Upper lobe of left lung (tissue), 6 donors: ENCODE measurements at regions not wholly inside any gene's neighbourhood (a gene's known extent, or its start where the extent isn't known, plus 50 kb on each side); places are given as distances from the start of the nearest gene placed in this dataset.

Experiments
- ATAC-seq, 2 donors: fragments of 200-7000 bp; cut with Tn5 transposase; one replicate each; pipeline ENCODE4 v1.9.1; 2022; ENCODE audit warnings: mild to moderate bottlenecking in 2 of 2, moderate library complexity in 2 of 2; ENCODE audit not compliant: low FRiP score in 2 of 2
- DNase-seq, 2 donors: peaks; one replicate each; pipeline ENCODE4 v3.0.0-alpha.2; 2019 to 2020
- H3K27ac ChIP-seq, 4 donors: fragments of 200-600 bp; sonication (generic); one replicate each; pipeline ENCODE4 v1.5.1; 2016 to 2019
- H3K27me3 ChIP-seq, 4 donors: fragments of 200-600 bp; sonication (generic); one replicate each; pipeline ENCODE4 v1.5.1; 2017 to 2019
- H3K36me3 ChIP-seq, 4 donors: fragments of 200-600 bp; sonication (generic); one replicate each; pipeline ENCODE4 v1.5.1; 2016 to 2019
- H3K4me1 ChIP-seq, 4 donors: fragments of 200-600 bp; sonication (generic); one replicate each; pipeline ENCODE4 v1.5.1; 2018 to 2019
- H3K4me3 ChIP-seq, 4 donors: fragments of 200-600 bp; sonication (generic); one replicate each; pipeline ENCODE4 v1.5.1; 2017 to 2019; ENCODE audit warnings: mild to moderate bottlenecking in 2 of 4, moderate library complexity in 1 of 4
- H3K9me3 ChIP-seq, 4 donors: fragments of 200-600 bp; sonication (generic); one replicate each; pipeline ENCODE4 v1.5.1; 2018 to 2019
- EP300 ChIP-seq, 4 donors: sonication (generic); formaldehyde crosslinking; IDR thresholded peaks; one replicate each; pipeline ENCODE4 v1.5.1; 2017; ENCODE audit warnings: antibody characterized with exemption in 4 of 4, control low read depth in 2 of 4
- POLR2A ChIP-seq, 4 donors: fragments of 450-650 bp; IDR thresholded peaks; one replicate each; pipeline ENCODE4 v1.5.1; 2016 to 2017; ENCODE audit warnings: antibody characterized with exemption in 4 of 4, mild to moderate bottlenecking in 2 of 4
- POLR2AphosphoS5 ChIP-seq, 2 donors: sonication (generic); formaldehyde crosslinking; IDR thresholded peaks; one replicate each; pipeline ENCODE4 v1.5.1; 2017; ENCODE audit warnings: antibody characterized with exemption in 2 of 2
- WGBS, 2 donors: methylation state at CpG; one replicate each; pipeline ENCODE4 v1.1.5; 2017 to 2018; 5-methylcytosine and 5-hydroxymethylcytosine counted together
- TF ChIP-seq, protein P1 (sequence below), 6 experiments: fragments of 450-650 bp in 4 of 6; fragments of 200-600 bp in 2 of 6; sonication (generic) in 2 of 6; IDR thresholded peaks; one replicate each; pipeline ENCODE4 v1.5.1; 2016 to 2019; ENCODE audit warnings: antibody characterized with exemption in 6 of 6
- donor health status: DM: no; HTN: no; CAD: no; lungs with moderate emphysema.
- donor health status: DM: no; HTN: yes; CAD: no; lungs with severe emphysema.

DNA sequence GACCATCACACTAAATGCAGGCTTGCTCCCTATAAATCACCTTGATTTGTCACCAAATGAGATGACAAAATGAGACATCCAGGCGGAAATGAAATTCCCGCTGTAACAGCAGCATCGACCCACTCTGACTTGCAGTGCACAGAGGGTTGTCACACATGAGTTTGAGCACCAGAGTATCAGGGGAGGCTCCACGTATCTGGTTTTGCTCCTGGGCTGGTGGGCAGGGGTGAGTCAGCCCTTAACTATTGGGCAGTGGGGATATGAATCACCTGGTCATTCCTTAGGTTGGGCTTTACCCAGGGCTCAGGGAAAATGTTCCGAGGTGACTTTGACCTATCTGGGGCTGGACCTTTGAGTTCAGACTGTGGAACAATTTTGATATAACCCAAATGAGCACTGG, 245.2 kb upstream of the CCL2 start:
- H3K27ac ChIP-seq = no peak overlapping the region
- H3K27me3 ChIP-seq = no peaks in the 10 kb centered on the region
- H3K4me1 ChIP-seq = no peaks in the 10 kb centered on the region
- DNase-seq (no peak), ATAC-seq (no peak)
- no peaks in the 10 kb centered on the region for H3K9me3 ChIP-seq
- WGBS, 2 donors = 89 to 95% methylated on average over 3 to 5 of the region's 5 CpGs
- H3K4me3 ChIP-seq = no peak overlapping the region
- no peaks in the 10 kb centered on the region for H3K36me3 ChIP-seq
- TF ChIP-seq, protein P1, sequence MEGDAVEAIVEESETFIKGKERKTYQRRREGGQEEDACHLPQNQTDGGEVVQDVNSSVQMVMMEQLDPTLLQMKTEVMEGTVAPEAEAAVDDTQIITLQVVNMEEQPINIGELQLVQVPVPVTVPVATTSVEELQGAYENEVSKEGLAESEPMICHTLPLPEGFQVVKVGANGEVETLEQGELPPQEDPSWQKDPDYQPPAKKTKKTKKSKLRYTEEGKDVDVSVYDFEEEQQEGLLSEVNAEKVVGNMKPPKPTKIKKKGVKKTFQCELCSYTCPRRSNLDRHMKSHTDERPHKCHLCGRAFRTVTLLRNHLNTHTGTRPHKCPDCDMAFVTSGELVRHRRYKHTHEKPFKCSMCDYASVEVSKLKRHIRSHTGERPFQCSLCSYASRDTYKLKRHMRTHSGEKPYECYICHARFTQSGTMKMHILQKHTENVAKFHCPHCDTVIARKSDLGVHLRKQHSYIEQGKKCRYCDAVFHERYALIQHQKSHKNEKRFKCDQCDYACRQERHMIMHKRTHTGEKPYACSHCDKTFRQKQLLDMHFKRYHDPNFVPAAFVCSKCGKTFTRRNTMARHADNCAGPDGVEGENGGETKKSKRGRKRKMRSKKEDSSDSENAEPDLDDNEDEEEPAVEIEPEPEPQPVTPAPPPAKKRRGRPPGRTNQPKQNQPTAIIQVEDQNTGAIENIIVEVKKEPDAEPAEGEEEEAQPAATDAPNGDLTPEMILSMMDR (IDR thresholded peaks at IDR 0.05) = no peak
- no peak for TF ChIP-seq EP300 (IDR thresholded peaks at IDR 0.05)
- TF ChIP-seq POLR2AphosphoS5 (IDR thresholded peaks at IDR 0.05) = no peak
- TF ChIP-seq POLR2A (IDR thresholded peaks at IDR 0.05) = no peak

DNA sequence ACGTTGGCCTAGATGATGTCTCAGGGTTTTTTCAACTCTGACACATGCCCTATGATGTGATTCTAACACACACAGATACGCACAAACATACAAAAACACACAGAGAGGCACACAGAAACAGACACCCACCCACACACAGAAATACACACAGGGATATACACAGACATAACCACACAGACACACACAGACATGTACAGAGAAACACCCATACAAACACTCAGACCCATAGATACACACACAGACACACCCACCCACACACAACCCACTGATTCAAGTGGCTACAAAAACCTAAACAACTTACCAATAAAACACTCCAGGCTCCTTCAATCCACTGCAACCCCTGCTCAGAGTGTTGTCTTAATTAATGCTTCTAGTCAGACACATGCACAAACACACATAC, 244.6 kb upstream of the CCL2 start:
- Histone ChIP-seq H3K4me1 (no peaks in the 10 kb centered on the region), H3K4me3 (no peak overlapping the region), H3K27me3 (no peaks in the 10 kb centered on the region), H3K9me3 (no peaks in the 10 kb centered on the region), H3K27ac (no peak overlapping the region), H3K36me3 (no peaks in the 10 kb centered on the region)
- TF ChIP-seq POLR2A (IDR thresholded peaks at IDR 0.05) (no peak), POLR2AphosphoS5 (IDR thresholded peaks at IDR 0.05) (no peak), EP300 (IDR thresholded peaks at IDR 0.05) (no peak)
- TF ChIP-seq, protein P1 (IDR thresholded peaks at IDR 0.05) = no peak
- ATAC-seq (no peak), DNase-seq (no peak)
- WGBS, 2 donors = 65 to 71% methylated on average over 2 of the region's 2 CpGs

DNA sequence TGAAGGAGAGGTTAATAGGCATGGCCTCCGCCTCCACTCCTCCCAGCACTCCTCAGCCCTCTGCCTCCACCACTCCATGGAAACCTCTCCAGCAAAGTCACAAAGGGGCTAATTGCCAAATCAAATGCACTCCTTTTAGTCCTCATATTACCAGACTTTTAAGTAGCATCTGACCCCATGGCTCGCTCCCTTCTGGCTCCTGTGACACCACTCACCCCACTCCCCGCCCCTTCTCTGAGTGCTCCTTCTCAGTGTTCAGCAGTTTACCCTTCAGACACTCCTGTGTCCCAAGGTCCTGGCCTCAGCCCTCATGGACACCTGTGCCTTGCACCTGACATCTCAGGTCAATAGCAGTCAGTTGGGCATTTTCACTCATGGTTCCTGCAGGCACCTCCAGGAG, 243.5 kb upstream of the CCL2 start:
- TF ChIP-seq POLR2AphosphoS5 (IDR thresholded peaks at IDR 0.05) = no peak
- H3K4me3 ChIP-seq = no peak overlapping the region
- H3K9me3 ChIP-seq = no peaks in the 10 kb centered on the region
- DNase-seq = peak in 1 of 2 donors; percentile 22
- ATAC-seq = no peak
- no peak overlapping the region for H3K27ac ChIP-seq
- no peaks in the 10 kb centered on the region for H3K36me3 ChIP-seq
- no peaks in the 10 kb centered on the region for H3K4me1 ChIP-seq
- H3K27me3 ChIP-seq = no peaks in the 10 kb centered on the region
- WGBS, 2 donors = 59 to 68% methylated on average over 3 of the region's 3 CpGs

DNA sequence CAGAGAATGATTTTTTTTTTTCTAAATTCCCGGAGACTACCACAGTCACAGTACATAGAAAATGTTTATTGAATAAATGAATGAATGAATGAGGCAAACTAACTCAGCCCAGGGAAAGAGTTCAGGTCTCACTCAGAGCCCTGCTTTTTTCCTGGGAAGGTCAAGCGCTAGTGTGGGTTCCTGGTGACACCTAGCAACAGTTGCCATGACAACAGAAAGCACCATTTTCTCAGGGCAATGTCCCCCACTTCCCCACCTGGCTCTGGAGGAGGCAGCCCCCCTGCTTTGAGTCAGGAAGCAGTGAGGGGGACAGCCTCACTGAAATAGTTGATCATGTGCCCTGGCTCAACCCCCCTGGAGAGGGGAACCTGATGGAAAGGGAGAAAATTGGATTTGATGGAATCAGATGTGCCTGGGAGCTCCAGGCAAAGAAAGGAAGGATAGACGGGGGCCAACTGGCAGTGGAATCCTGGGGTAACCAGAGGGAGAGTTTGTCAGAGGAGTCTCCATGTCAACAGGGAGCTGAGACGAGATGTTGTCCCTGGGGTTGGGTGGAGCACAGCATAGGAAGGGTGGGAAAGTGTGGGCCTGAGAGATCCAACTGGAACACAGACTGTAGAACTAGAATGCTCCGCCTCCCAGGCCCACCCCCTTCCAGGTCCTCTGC, 242.2 kb upstream of the CCL2 start:
- no peak overlapping the region for H3K4me3 ChIP-seq
- ATAC-seq (no peak), DNase-seq (no peak)
- TF ChIP-seq POLR2A (IDR thresholded peaks at IDR 0.05) (no peak), EP300 (IDR thresholded peaks at IDR 0.05) (no peak), POLR2AphosphoS5 (IDR thresholded peaks at IDR 0.05) (no peak)
- TF ChIP-seq, protein P1 (IDR thresholded peaks at IDR 0.05) = no peak
- 76 to 77% methylated on average over 5 of the region's 5 CpGs for WGBS, 2 donors
- no peak overlapping the region for H3K27ac ChIP-seq
- no peaks in the 10 kb centered on the region for H3K27me3 ChIP-seq
- H3K36me3 ChIP-seq = no peaks in the 10 kb centered on the region
- no peaks in the 10 kb centered on the region for H3K4me1 ChIP-seq
- H3K9me3 ChIP-seq = no peaks in the 10 kb centered on the region

DNA sequence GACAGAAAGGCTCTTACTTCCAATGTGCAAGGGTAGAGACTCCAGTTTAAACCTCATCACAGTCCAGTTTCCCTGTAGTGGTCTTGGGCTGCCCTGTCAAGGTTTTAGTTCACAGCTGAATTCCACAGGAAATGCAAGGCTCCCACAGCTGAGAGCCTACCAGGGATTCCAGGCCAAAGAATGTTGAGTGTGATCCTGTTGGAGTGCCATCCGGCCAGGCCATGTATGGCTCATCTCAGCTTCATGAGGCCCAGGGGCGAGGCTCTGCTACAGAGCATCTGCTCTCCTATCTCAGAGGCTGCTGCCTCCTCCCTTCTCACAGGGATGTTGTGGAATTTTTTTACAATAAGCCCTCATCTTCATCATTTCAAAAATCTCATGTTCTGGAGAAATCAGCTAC, 239.8 kb upstream of the CCL2 start:
- ATAC-seq = no peak
- Histone ChIP-seq H3K27me3 (no peaks in the 10 kb centered on the region), H3K9me3 (no peaks in the 10 kb centered on the region)

More for the DNA sequence above, 239.8 kb upstream of the CCL2 start:
- H3K27ac ChIP-seq = no peak overlapping the region
- H3K4me1 ChIP-seq = no peaks in the 10 kb centered on the region
- no peak overlapping the region for H3K4me3 ChIP-seq
- no peaks in the 10 kb centered on the region for H3K36me3 ChIP-seq
- no peak for DNase-seq
- 88 to 90% methylated on average over 2 of the region's 2 CpGs for WGBS, 2 donors
- TF ChIP-seq POLR2AphosphoS5 (IDR thresholded peaks at IDR 0.05) (no peak), POLR2A (IDR thresholded peaks at IDR 0.05) (no peak), EP300 (IDR thresholded peaks at IDR 0.05) (no peak)
- TF ChIP-seq, protein P1 (IDR thresholded peaks at IDR 0.05) = no peak
